GM12878 (cell line): ENCODE measurements at regions not wholly inside any gene's neighbourhood (a gene's known extent, or its start where the extent isn't known, plus 50 kb on each side); places are given as distances from the start of the nearest gene placed in this dataset.

Experiments
- CBX3 ChIP-seq: fragments of 200-600 bp; sonication (generic); IDR thresholded peaks from 2 replicates; pipeline ENCODE4 v1.6.1; 2016; ENCODE audit warnings: low read depth, borderline replicate concordance
- CTCF ChIP-seq, 3 experiments: IDR thresholded peaks in 2 of 3; conservative IDR thresholded peaks in 1 of 3; 2 replicates each; pipeline ENCODE4 v1.5.1; 2011; ENCODE audit warnings: low read depth in 3 of 3, low read length in 3 of 3, mild to moderate bottlenecking in 3 of 3, control low read depth in 2 of 3, moderate library complexity in 2 of 3, inconsistent platforms in 1 of 3, mixed read lengths in 1 of 3; ENCODE audit not compliant: control insufficient read depth in 2 of 3, insufficient read depth in 1 of 3; ENCODE audit errors: extremely low read depth in 1 of 3
- ESRRA ChIP-seq: IDR thresholded peaks from 2 replicates; pipeline ENCODE4 v1.6.1; 2012; ENCODE audit warnings: mild to moderate bottlenecking, low read length, improper control_type of control experiment
- HCFC1 ChIP-seq: fragments of 150-350 bp; IDR thresholded peaks from 2 replicates; pipeline ENCODE4 v1.6.1; 2014; ENCODE audit warnings: low read length
- JUND ChIP-seq: IDR thresholded peaks from 2 replicates; pipeline ENCODE4 v1.6.1; 2012; ENCODE audit warnings: low read depth, mild to moderate bottlenecking, low read length, improper control_type of control experiment, moderate library complexity
- NR2C1 ChIP-seq: fragments of 450-650 bp; IDR thresholded peaks from 2 replicates; pipeline ENCODE4 v1.6.1; 2017; ENCODE audit warnings: antibody characterized with exemption, mild to moderate bottlenecking, moderate library complexity
- PML ChIP-seq: IDR thresholded peaks from 2 replicates; pipeline ENCODE4 v1.6.1; 2012; ENCODE audit warnings: low read length, inconsistent platforms
- TAF1 ChIP-seq: IDR thresholded peaks from 2 replicates; pipeline ENCODE4 v1.6.1; 2011; ENCODE audit warnings: mild to moderate bottlenecking, low read depth, low read length, borderline replicate concordance
- ZBTB33 ChIP-seq: fragments of 450-650 bp; IDR thresholded peaks from 2 replicates; pipeline ENCODE4 v1.6.1; 2017; ENCODE audit warnings: mild to moderate bottlenecking
- ZBTB40 ChIP-seq: fragments of 450-650 bp; IDR thresholded peaks from 2 replicates; pipeline ENCODE4 v1.6.1; 2016; ENCODE audit warnings: mild to moderate bottlenecking, moderate library complexity, borderline replicate concordance
- TF ChIP-seq, protein P1 (sequence below): IDR thresholded peaks from 2 replicates; pipeline ENCODE4 v1.6.1; 2011; ENCODE audit warnings: borderline replicate concordance, low read depth, mild to moderate bottlenecking, moderate library complexity, low read length; ENCODE audit not compliant: insufficient read depth, poor library complexity, severe bottlenecking
- TF ChIP-seq, protein P2 (sequence below): fragments of 450-650 bp; formaldehyde crosslinking; IDR thresholded peaks from 2 replicates; pipeline ENCODE4 v1.5.0; 2022; ENCODE audit warnings: mild to moderate bottlenecking, missing genetic modification characterization

GRCh38 chr3:81872566-81872965, 111.1 kb upstream of the GBE1 start:
- TF ChIP-seq CTCF (IDR thresholded peaks at IDR 0.05 in 2 of 3, conservative IDR thresholded peaks at IDR 0.05 in 1 of 3; ENCODE audit: control insufficient read depth in 2 of 3, extremely low read depth in 1 of 3, insufficient read depth in 1 of 3, low read depth in 3 of 3, low read length in 3 of 3): no peak
- TF ChIP-seq TAF1: no peak
- TF ChIP-seq HCFC1: no peak
- TF ChIP-seq PML: no peak
- no peak for TF ChIP-seq ZBTB40
- TF ChIP-seq NR2C1: no peak
- TF ChIP-seq, protein P1, sequence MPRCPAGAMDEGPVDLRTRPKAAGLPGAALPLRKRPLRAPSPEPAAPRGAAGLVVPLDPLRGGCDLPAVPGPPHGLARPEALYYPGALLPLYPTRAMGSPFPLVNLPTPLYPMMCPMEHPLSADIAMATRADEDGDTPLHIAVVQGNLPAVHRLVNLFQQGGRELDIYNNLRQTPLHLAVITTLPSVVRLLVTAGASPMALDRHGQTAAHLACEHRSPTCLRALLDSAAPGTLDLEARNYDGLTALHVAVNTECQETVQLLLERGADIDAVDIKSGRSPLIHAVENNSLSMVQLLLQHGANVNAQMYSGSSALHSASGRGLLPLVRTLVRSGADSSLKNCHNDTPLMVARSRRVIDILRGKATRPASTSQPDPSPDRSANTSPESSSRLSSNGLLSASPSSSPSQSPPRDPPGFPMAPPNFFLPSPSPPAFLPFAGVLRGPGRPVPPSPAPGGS: no peak
- no peak for TF ChIP-seq ESRRA
- TF ChIP-seq ZBTB33: no peak
- TF ChIP-seq CBX3: no peak
- TF ChIP-seq, protein P2, sequence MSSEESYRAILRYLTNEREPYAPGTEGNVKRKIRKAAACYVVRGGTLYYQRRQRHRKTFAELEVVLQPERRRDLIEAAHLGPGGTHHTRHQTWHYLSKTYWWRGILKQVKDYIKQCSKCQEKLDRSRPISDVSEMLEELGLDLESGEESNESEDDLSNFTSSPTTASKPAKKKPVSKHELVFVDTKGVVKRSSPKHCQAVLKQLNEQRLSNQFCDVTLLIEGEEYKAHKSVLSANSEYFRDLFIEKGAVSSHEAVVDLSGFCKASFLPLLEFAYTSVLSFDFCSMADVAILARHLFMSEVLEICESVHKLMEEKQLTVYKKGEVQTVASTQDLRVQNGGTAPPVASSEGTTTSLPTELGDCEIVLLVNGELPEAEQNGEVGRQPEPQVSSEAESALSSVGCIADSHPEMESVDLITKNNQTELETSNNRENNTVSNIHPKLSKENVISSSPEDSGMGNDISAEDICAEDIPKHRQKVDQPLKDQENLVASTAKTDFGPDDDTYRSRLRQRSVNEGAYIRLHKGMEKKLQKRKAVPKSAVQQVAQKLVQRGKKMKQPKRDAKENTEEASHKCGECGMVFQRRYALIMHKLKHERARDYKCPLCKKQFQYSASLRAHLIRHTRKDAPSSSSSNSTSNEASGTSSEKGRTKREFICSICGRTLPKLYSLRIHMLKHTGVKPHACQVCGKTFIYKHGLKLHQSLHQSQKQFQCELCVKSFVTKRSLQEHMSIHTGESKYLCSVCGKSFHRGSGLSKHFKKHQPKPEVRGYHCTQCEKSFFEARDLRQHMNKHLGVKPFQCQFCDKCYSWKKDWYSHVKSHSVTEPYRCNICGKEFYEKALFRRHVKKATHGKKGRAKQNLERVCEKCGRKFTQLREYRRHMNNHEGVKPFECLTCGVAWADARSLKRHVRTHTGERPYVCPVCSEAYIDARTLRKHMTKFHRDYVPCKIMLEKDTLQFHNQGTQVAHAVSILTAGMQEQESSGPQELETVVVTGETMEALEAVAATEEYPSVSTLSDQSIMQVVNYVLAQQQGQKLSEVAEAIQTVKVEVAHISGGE (CRISPR knock-in tag): no peak
- no peak for TF ChIP-seq JUND
